K562 (cell line): ENCODE measurements at regions not wholly inside any gene's neighbourhood (a gene's known extent, or its start where the extent isn't known, plus 50 kb on each side); places are given as distances from the start of the nearest gene placed in this dataset.

Experiments
- ATAC-seq: fragments of 200-7000 bp; cut with Tn5 transposase; 3 replicates; pipeline ENCODE4 v1.9.1; 2020; ENCODE audit warnings: moderate library complexity
- BruUV-seq: library from RNA; stranded (reverse); fragments of 400-500 nt; replicated peaks from 2 replicates; lab custom pipeline; 2021; lab: Mats Ljungman, UMichigan
- CTCF ChIA-PET: fragments of 300-600 bp; formaldehyde crosslinking; extraction: SDS; loops from one replicate; lab custom pipeline; 2021; ENCODE audit warnings: low intra/inter-chr PET ratio; lab: Yijun Ruan, JAX
- POLR2A ChIA-PET: fragments of 300-600, 350-650 bp; sonication (Branson Sonifier 250); formaldehyde crosslinking; extraction: SDS; loops from one replicate; lab custom pipeline; 2021; ENCODE audit warnings: antibody characterized with exemption, inconsistent platforms; lab: Yijun Ruan, JAX
- DNase-seq, 4 experiments: peaks; one replicate each; pipeline versions ENCODE4 v3.0.0 to v3.0.0-alpha.2; 2011 to 2018; ENCODE audit warnings: low spot score in 3 of 4, mixed read lengths in 3 of 4; ENCODE audit errors: extremely low read depth in 1 of 4
- FAIRE-seq: peaks from 2 replicates; lab custom pipeline; 2011; peaks lifted over from hg19 to GRCh38; lab: Jason Lieb, UNC
- H2AFZ ChIP-seq: 2 replicates; pipeline ENCODE4 v1.6.0; 2011; ENCODE audit warnings: low read depth, low read length, control low read depth, inconsistent platforms
- H3K27ac ChIP-seq: fragments of 200-600 bp; 3 replicates; pipeline ENCODE4 v1.8.0; 2011; ENCODE audit warnings: low read depth, mild to moderate bottlenecking, control low read depth, inconsistent platforms, low read length, moderate library complexity, mixed read lengths; ENCODE audit errors: extremely low read depth
- H3K27me3 ChIP-seq, 2 experiments: fragments of 300-600 bp in 1 of 2; 2 replicates in 1 of 2; 3 replicates in 1 of 2; pipeline versions ENCODE4 v1.6.0 to v1.8.0; 2011; ENCODE audit warnings: inconsistent platforms in 2 of 2, low read length in 2 of 2, mild to moderate bottlenecking in 1 of 2, mixed read lengths in 1 of 2, moderate library complexity in 1 of 2; ENCODE audit not compliant: control insufficient read depth in 2 of 2, insufficient read depth in 2 of 2
- H3K36me3 ChIP-seq: fragments of 300-600 bp; 3 replicates; pipeline ENCODE4 v1.8.0; 2011; ENCODE audit warnings: mild to moderate bottlenecking, low read length, inconsistent platforms; ENCODE audit not compliant: control insufficient read depth, insufficient read depth
- H3K4me1 ChIP-seq, 2 experiments: fragments of 200-600 bp in 1 of 2; replicated peaks in 1 of 2; 2 replicates in 1 of 2; 3 replicates in 1 of 2; pipeline versions ENCODE4 v1.5.1 to v1.8.0; 2011; ENCODE audit warnings: inconsistent platforms in 2 of 2, low read length in 2 of 2, mild to moderate bottlenecking in 1 of 2, mixed read lengths in 1 of 2, moderate library complexity in 1 of 2; ENCODE audit not compliant: control insufficient read depth in 2 of 2, insufficient read depth in 2 of 2
- H3K4me2 ChIP-seq: 2 replicates; pipeline ENCODE4 v1.6.1; 2011; ENCODE audit warnings: low read length, control low read depth, inconsistent platforms, mixed read lengths; ENCODE audit not compliant: insufficient read depth
- H3K4me3 ChIP-seq: fragments of 200-600 bp; sonication (generic), shearing (Covaris generic); 2 replicates; pipeline ENCODE4 v1.5.1; 2016; ENCODE audit warnings: control low read depth, inconsistent platforms
- H3K79me2 ChIP-seq: fragments of 200-600 bp; 3 replicates; pipeline ENCODE4 v1.8.0; 2011; ENCODE audit warnings: low read length, inconsistent platforms; ENCODE audit not compliant: control insufficient read depth, insufficient read depth
- H3K9ac ChIP-seq, 2 experiments: 2 replicates each; pipeline versions ENCODE4 v1.6.0 to v1.6.1; 2011; ENCODE audit warnings: low read depth in 2 of 2, low read length in 2 of 2, control low read depth in 1 of 2, inconsistent platforms in 1 of 2, mild to moderate bottlenecking in 1 of 2, mixed read lengths in 1 of 2; ENCODE audit not compliant: insufficient read depth in 1 of 2
- H3K9me1 ChIP-seq: one replicate; pipeline ENCODE4 v1.6.0; 2011; ENCODE audit warnings: inconsistent platforms, mild to moderate bottlenecking, low read length, moderate library complexity; ENCODE audit not compliant: control insufficient read depth, insufficient read depth
- H3K9me3 ChIP-seq: replicated peaks from 2 replicates; pipeline ENCODE4 v1.5.1; 2011; ENCODE audit warnings: low read depth, low read length, inconsistent platforms; ENCODE audit not compliant: control insufficient read depth, insufficient read depth
- H4K20me1 ChIP-seq: replicated peaks from 2 replicates; pipeline ENCODE4 v1.6.1; 2011; ENCODE audit warnings: low read length, inconsistent platforms, mixed read lengths; ENCODE audit not compliant: control insufficient read depth, insufficient read depth
- ETS2 ChIP-seq: IDR thresholded peaks from 2 replicates; pipeline ENCODE4 v1.6.1; 2016; ENCODE audit warnings: borderline replicate concordance, missing genetic modification characterization, mild to moderate bottlenecking, moderate library complexity, missing compliant biosample characterization; ENCODE audit not compliant: poor library complexity, severe bottlenecking
- MBD2 ChIP-seq: sonication (generic); IDR thresholded peaks from 2 replicates; pipeline ENCODE4 v1.6.1; 2016; ENCODE audit warnings: low read depth, borderline replicate concordance
- WGBS: fragments of 100-300 bp; shearing (Covaris generic); methylation state at CpG from one replicate; pipeline ENCODE4 v1.1.6; 2016; ENCODE audit warnings: low coverage, mixed read lengths; ENCODE audit not compliant: insufficient coverage; ENCODE audit errors: missing lambda C conversion rate; 5-methylcytosine and 5-hydroxymethylcytosine counted together
- in situ Hi-C: fragments of 300-500 bp; cut with MboI; formaldehyde crosslinking; loops from 4 replicates; pipeline ENCODE4 v1.15.0; 2018; ENCODE audit warnings: inconsistent platforms, mixed read lengths
- intact Hi-C: fragments of 100-400 bp; cut with micrococcal nuclease; formaldehyde crosslinking; loops from 2 replicates; pipeline ENCODE4 v1.14.2; 2022
- TF ChIP-seq, protein P1 (sequence below), 3 experiments: IDR thresholded peaks in 2 of 3; conservative IDR thresholded peaks in 1 of 3; 2 replicates each; pipeline ENCODE4 v1.5.1; 2011 to 2012; ENCODE audit warnings: low read length in 3 of 3, mild to moderate bottlenecking in 3 of 3, control low read depth in 2 of 3, improper control_type of control experiment in 1 of 3, inconsistent platforms in 1 of 3, low read depth in 1 of 3, mixed read lengths in 1 of 3, moderate library complexity in 1 of 3; ENCODE audit not compliant: insufficient read depth in 2 of 3
- TF ChIP-seq, protein P2 (sequence below): fragments of 450-650 bp; IDR thresholded peaks from 2 replicates; pipeline ENCODE4 v1.6.1; 2016; ENCODE audit warnings: low read depth

DNA sequence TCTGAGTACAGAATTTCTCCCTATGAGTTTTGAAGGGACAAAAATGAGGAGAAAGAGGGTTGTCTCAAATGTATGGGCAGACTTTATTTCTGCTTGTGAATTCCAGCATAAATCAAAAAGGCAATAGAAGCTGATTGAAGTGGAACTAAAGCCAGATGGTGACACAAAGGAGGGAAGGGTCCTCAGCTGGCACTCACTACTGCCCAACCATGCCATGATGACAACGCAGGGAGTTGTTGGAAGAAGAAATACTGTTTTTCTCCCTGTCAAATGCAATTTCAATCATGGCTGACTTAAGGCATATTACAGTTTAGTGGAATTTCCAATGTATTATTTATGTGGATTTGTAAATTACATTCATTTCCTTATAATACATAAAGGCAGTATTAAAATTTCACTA lies 805.8 kb downstream of the ADGRL2 start (continued):
- TF ChIP-seq, protein P1, sequence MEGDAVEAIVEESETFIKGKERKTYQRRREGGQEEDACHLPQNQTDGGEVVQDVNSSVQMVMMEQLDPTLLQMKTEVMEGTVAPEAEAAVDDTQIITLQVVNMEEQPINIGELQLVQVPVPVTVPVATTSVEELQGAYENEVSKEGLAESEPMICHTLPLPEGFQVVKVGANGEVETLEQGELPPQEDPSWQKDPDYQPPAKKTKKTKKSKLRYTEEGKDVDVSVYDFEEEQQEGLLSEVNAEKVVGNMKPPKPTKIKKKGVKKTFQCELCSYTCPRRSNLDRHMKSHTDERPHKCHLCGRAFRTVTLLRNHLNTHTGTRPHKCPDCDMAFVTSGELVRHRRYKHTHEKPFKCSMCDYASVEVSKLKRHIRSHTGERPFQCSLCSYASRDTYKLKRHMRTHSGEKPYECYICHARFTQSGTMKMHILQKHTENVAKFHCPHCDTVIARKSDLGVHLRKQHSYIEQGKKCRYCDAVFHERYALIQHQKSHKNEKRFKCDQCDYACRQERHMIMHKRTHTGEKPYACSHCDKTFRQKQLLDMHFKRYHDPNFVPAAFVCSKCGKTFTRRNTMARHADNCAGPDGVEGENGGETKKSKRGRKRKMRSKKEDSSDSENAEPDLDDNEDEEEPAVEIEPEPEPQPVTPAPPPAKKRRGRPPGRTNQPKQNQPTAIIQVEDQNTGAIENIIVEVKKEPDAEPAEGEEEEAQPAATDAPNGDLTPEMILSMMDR (IDR thresholded peaks at IDR 0.05 in 2 of 3, conservative IDR thresholded peaks at IDR 0.05 in 1 of 3; ENCODE audit: insufficient read depth in 2 of 3, low read depth in 1 of 3, low read length in 3 of 3) = no peak

DNA sequence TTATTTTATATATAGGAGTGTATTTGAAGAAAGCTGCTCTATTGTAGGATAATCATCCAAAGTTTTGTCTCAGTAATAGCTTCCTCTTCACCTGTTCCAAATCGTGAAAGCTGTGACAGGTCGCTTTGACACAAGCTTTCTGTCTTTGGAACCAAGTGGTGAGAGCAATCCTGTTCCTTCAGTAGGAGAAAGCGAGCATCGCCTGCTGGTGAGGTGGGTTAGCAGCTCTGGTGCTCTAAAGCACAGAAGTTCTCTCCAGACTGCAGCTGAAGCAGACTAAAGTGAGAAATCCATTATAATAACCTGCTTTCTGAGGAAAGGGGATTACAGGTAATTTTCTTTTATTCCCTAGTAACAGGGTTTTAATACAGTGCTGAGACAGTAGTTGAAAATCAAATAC lies 803.8 kb downstream of the ADGRL2 start:
- Histone ChIP-seq H2AFZ (no peak overlapping the region), H3K79me2 (no peaks in the 10 kb centered on the region), H3K36me3 (no peaks in the 10 kb centered on the region), H3K27ac (no peak overlapping the region), H3K9me1 (no peaks in the 10 kb centered on the region), H3K4me3 (no peak overlapping the region), H4K20me1 (no peaks in the 10 kb centered on the region), H3K9ac (no peak overlapping the region), H3K9me3 (no peaks in the 10 kb centered on the region), H3K4me1 (no peaks in the 10 kb centered on the region), H3K27me3 (no peaks in the 10 kb centered on the region), H3K4me2 (no peak overlapping the region)
- CTCF ChIA-PET = no interaction called here
- no TSS peak for BruUV-seq
- 0% methylated on average over 4 of the region's 4 CpGs for WGBS
- POLR2A ChIA-PET = no interaction called here
- in situ Hi-C loops = no loop called here
- intact Hi-C loops = no loop called here
- DNase-seq (no peak), FAIRE-seq (no peak), ATAC-seq (no peak)
- TF ChIP-seq MBD2 (no peak), ETS2 (tag) (no peak)
- TF ChIP-seq, protein P2, sequence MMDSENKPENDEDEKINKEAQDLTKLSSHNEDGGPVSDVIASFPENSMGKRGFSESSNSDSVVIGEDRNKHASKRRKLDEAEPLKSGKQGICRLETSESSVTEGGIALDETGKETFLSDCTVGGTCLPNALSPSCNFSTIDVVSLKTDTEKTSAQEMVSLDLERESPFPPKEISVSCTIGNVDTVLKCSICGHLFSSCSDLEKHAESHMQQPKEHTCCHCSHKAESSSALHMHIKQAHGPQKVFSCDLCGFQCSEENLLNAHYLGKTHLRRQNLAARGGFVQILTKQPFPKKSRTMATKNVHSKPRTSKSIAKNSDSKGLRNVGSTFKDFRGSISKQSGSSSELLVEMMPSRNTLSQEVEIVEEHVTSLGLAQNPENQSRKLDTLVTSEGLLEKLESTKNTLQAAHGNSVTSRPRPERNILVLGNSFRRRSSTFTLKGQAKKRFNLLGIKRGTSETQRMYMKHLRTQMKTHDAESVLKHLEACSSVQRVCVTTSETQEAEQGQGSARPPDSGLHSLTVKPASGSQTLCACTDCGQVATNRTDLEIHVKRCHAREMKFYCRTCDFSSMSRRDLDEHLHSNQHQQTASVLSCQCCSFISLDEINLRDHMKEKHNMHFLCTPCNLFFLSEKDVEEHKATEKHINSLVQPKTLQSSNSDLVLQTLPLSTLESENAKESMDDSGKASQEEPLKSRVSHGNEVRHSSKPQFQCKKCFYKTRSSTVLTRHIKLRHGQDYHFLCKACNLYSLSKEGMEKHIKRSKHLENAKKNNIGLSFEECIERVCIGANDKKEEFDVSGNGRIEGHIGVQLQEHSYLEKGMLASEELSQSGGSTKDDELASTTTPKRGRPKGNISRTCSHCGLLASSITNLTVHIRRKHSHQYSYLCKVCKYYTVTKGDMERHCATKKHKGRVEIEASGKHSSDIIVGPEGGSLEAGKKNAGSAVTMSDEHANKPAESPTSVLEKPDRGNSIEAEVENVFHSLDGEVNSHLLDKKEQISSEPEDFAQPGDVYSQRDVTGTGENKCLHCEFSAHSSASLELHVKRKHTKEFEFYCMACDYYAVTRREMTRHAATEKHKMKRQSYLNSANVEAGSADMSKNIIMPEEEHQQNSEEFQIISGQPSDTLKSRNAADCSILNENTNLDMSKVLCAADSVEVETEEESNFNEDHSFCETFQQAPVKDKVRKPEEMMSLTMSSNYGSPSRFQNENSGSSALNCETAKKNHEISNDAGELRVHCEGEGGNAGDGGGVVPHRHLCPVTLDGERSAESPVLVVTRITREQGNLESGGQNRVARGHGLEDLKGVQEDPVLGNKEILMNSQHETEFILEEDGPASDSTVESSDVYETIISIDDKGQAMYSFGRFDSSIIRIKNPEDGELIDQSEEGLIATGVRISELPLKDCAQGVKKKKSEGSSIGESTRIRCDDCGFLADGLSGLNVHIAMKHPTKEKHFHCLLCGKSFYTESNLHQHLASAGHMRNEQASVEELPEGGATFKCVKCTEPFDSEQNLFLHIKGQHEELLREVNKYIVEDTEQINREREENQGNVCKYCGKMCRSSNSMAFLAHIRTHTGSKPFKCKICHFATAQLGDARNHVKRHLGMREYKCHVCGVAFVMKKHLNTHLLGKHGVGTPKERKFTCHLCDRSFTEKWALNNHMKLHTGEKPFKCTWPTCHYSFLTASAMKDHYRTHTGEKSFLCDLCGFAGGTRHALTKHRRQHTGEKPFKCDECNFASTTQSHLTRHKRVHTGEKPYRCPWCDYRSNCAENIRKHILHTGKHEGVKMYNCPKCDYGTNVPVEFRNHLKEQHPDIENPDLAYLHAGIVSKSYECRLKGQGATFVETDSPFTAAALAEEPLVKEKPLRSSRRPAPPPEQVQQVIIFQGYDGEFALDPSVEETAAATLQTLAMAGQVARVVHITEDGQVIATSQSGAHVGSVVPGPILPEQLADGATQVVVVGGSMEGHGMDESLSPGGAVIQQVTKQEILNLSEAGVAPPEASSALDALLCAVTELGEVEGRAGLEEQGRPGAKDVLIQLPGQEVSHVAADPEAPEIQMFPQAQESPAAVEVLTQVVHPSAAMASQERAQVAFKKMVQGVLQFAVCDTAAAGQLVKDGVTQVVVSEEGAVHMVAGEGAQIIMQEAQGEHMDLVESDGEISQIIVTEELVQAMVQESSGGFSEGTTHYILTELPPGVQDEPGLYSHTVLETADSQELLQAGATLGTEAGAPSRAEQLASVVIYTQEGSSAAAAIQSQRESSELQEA = no peak
